GM18502 (cell line): ENCODE measurements at regions not wholly inside any gene's neighbourhood (a gene's known extent, or its start where the extent isn't known, plus 50 kb on each side); places are given as distances from the start of the nearest gene placed in this dataset.
"Not testable (repeated sequence)": the region's sequence is repeated elsewhere in the genome, so short reads cannot be mapped to it uniquely, and the experiment has no call there.

Experiments
- ATAC-seq: cut with Tn5 transposase; IDR thresholded peaks from one replicate; pipeline ENCODE4 v1.9.1; 2021; ENCODE audit warnings: mild to moderate bottlenecking; ENCODE audit not compliant: unreplicated experiment, poor library complexity

DNA sequence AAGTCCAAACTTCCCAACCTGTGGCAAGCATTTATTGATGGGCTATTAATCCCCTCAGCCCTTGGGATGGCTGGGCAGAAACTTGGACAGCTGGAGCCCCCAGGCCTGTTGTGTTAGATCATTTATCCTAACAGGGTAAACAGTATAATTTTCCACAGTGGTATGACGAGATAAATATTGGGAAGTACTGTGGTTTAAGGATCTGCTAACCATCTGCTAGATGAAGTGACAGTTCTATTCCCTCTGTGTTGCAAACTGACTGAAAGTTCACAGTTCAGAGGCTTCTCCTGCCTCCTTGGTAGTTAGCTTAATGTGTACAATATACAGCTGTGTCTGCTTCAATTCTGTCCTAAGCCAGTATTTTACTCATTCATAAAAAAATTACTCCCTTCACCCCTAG lies 127.5 kb upstream of the CHODL start:
- ATAC-seq, result no peak

GRCh38 chr21:18114810-18115209 lies 129.8 kb upstream of the CHODL start:
- no peak for ATAC-seq

DNA sequence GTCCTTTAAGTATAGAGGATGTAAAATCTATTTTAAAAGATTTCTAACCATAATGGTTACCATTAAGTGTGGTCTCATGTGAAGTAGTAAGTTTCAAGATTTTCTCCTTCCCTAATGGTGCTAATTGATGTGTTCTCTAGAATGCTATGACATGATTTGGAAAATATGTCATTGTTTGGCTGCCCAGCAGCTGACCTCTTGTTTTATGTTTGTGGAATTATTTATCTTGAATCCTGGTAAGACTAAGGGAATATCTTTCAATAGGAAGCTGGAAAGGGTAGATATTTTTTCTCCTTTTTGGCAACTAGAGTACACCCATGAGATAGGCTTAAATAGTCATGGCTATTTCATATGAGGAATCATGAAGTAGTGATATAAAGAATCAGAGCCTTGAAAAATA lies 139.8 kb upstream of the CHODL start:
- no peak for ATAC-seq

DNA sequence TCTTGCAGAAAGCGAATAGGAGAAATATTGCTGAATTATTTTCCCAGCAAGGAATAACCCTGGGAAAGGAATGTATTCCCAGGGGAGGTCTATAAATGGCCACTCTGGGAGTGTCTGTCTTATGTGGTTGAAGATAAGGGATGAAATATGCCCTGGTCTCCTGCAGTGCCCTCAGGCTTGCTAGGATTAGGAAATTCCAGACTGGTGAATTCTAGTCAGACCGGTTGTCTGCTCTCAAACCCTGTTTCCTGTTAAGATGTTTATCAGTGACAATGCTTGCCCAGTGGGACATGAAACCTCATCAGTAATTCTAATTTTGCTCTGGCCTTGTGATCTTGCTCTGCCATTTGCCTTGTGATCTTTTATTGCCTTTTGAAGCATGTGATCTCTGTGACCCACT lies 148.2 kb upstream of the CHODL start:
- not testable (repeated sequence) for ATAC-seq

- no peak for ATAC-seq
Measured at GRCh38 chr21:18089786-18090185, 154.8 kb upstream of the CHODL start.

- ATAC-seq, result no peak
Measured at GRCh38 chr21:18070392-18070791, 174.2 kb upstream of the CHODL start.

DNA sequence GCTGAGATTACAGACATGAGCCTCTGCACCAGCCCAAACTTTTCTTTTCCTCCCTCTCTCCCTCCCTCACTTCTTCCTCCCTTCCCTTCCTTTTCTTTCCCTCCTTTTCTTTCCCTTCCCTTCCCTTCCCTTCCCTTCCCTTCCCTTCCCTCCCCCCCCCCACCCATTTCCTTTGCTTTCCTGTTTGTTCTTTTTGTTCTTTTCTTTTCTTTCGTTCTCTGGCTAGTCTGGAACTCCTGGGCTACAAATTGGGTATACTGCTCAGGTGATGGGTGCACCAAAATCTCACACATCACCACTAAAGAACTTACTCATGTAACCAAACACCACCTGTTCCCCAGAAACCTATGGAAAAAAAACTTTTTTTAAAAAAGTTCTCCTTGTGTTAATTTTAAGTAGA lies 174.8 kb upstream of the CHODL start:
- ATAC-seq, result no peak

GRCh38 chr21:18060402-18060801 lies 184.2 kb upstream of the CHODL start:
- ATAC-seq, result no peak

DNA sequence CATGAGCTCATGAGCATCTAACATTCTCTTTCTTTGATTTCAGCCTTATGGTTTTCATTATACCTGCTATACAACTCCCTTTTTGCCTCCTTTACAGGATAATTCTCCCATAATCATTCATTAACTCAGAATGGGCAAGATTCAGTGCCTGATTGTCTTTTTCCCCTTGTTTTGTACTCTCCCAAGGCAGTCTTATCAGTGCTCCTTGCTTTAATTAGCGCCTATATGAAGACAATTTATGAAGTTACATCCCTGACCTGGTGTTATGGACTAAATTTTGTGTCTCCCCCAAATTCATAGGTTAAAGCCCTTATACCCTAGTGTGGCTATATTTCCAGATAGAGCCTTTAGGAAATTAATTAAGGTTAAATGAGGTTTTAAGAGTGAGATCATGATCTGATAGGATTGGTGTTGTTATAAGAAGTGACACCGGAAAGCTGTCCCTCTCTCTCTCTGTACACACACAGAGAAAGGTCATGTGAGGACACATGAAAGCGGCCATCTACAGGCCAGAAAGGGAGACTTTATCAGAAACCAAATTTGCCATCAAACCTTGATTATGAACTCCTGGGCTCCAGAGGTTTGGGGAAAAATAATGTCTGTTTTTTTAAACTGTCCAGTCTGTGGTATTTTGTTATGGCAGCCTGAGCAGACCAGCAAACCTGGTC lies 185.8 kb upstream of the CHODL start:
- no peak for ATAC-seq

- no peak for ATAC-seq
Measured at GRCh38 chr21:18053151-18053550, 191.5 kb upstream of the CHODL start.

- no peak for ATAC-seq
Measured at GRCh38 chr21:18049461-18049860, 195.2 kb upstream of the CHODL start.

DNA sequence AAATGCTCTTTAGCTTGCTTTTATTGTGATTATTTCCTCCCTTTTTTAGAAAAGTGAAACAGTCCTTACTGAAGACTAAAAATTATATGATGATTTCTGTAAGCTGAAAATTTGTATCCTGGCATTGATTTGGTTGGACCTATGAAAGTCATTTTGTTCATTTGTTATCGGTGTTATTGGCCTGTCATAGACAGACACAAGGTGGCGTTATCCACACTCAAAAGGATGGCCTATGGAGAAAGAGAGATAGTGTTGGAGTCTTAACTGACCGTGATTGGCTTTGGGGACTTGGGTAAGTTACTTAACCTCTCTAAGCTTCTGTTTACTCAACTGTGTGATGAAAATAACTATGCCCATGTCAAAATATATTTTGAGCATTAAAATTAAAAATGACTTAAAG lies 203.6 kb upstream of the CHODL start:
- no peak for ATAC-seq

DNA sequence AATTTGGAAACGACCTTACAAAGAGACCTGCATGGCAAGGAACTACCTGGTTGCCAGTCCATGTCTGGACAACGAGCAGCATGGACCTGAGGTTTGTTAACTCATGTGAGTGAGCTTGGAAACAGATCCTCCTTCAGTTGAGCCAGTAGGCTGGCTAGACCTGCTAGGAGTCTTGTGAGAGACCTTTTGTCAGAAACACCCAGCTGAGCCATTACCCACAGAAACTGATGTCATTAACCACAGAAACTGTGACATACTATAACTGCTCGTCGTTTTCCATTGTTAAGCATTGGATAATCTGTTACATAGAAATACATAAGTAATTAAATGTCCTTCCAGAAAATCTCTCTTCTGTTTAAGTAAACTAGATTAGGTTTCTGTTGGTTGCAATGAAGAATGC lies 211.1 kb upstream of the C21orf91 start:
- no peak for ATAC-seq

DNA sequence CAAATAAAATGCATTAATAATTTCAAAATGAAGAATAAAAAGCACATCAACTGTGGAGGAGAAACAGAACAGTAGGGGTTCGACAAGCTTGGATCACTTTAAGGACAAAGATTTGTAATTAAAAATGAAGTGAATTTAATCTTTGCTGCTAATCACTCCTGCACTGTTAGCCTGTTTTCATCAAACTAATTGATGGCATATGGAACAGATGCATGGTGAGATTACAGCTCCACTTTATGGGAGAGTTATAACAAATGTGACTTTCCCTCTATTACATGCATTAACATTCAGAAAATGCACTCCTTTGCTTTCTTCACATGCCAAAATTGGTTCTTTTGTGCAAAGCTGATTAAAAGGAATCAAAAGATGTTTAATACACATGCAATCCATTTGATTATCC lies 207.2 kb upstream of the C21orf91 start:
- ATAC-seq, result no peak

- no peak for ATAC-seq
Measured at GRCh38 chr21:18023711-18024110, 204.6 kb upstream of the C21orf91 start.

- ATAC-seq, result no peak
Measured at GRCh38 chr21:18023157-18023556, 204.0 kb upstream of the C21orf91 start.

DNA sequence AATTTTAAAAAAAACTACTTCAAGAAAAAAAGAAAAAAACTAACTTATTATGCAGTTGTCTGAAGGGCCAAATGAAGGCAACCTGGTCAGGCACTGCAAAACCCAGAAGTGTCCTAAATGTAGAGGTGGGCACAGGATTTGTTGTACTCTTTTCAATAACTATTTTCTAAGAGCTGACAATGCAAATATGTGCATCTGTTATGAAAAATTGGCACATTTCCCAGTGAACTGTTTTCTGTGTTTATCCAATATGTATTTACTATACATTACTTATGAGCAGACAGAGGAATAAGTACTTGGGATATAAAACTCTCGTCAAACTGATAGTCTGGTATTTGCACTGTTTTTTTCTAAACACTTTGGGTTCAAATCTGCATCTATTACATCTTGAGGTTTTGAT lies 188.0 kb upstream of the C21orf91 start:
- ATAC-seq, result no peak

DNA sequence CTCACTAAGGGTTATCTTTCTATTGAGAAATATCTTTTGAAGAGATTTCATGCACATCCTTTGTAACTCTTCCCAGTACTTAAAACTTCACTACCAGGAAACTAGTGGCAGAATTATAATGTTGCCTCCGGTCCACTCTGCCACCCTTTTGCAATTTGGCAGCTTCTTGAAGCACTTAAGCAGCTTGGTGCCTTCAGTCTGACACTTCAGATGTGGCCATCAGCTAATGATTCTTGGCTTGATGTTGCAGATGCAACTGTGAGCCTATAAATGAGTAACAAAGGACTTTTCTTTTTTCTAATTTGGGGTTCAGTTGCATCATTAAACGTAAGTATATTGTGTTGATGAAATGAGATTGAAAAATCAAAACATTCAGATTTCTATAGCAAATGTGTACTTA lies 187.5 kb upstream of the C21orf91 start:
- ATAC-seq, result no peak

- ATAC-seq, result no peak
Measured at GRCh38 chr21:18002393-18002792, 183.2 kb upstream of the C21orf91 start.

DNA sequence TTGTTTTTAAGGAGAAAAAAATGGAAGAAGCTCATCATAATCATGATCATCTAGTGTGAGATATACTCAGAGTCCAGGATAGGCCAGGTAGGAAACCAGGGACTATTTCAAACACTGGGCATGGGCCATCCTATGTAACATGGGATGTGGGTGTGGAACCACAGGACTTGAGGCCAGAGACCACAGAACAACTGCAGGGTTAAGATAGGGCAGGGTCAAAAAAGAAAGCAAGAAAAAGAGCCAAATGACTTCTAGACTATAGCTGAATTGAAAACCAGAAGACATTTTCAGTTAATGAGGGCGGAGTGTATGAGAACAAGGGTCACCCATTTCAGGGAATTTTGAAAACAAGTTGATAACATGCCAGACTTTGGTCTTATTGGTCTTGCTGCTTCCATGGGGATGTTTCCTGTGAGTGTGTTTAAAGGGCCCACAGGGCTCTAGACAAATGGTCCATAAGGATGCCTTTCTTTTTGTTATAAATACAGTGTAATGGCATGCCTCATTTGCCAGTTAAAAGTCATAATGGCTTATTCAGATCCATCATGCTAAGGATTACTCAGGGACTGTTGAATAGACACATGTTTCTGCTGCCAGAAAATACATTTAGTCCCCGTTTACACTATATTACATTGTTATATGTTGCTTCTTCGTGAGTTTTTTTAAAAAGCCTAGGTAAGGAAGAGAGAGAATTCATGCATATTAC lies 182.0 kb upstream of the C21orf91 start:
- ATAC-seq, result no peak

DNA sequence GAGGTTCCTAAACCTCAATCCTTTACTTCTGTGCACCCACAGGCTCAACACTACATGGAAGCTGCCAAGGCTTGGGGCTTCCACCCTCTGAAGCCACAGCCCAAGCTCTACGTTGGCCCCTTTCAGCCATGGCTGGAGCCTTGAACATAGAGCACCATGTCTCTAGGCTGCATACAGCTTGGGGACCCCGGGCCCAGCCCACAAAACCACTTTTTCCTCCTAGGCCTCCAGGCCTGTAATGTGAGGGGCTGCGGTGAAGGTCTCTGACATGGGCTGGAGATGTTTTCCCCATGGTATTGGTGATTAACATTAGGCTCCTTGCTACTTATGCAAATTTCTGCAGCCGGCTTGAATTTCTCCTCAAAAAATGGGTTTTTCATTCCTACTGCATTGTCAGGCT lies 179.4 kb upstream of the C21orf91 start:
- not testable (repeated sequence) for ATAC-seq

DNA sequence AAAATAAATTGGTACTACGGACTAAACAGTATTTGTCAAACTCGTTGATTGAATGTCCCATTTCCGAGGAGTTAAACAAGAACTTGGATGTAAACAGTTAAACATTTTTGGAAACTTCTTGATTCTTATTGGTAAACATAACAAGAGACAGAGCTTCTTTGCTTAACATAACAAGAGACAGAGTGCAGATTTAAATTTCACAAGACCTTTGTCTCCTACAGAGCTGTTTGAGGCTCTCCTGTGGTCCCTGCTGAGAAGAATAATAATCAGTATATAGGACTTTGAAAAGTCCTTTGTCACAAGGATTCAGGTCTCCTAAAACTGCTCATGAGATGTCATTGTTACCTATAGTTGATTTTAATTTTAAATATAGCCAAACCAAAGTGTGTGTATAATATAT lies 170.6 kb upstream of the C21orf91 start:
- no peak for ATAC-seq
